Mesodermal cell (in vitro differentiated cells): ENCODE measurements at regions not wholly inside any gene's neighbourhood (a gene's known extent, or its start where the extent isn't known, plus 50 kb on each side); places are given as distances from the start of the nearest gene placed in this dataset.
"Not testable (repeated sequence)": the region's sequence is repeated elsewhere in the genome, so short reads cannot be mapped to it uniquely, and the experiment has no call there.

Experiments used
- H3K27ac ChIP-seq: 2 replicates; pipeline ENCODE4 v1.7.0; 2013; ENCODE audit warnings: mild to moderate bottlenecking, low read depth, low read length, moderate library complexity; ENCODE audit not compliant: severe bottlenecking
- H3K36me3 ChIP-seq: 2 replicates; pipeline ENCODE4 v1.7.1; 2013; ENCODE audit warnings: mild to moderate bottlenecking, low read length, moderate library complexity; ENCODE audit not compliant: control insufficient read depth, insufficient read depth
- H3K4me1 ChIP-seq: one replicate; pipeline ENCODE4 v1.7.1; 2013; ENCODE audit warnings: mild to moderate bottlenecking, low read length; ENCODE audit not compliant: insufficient read depth, control insufficient read depth, poor library complexity, severe bottlenecking
- H3K4me3 ChIP-seq: 2 replicates; pipeline ENCODE4 v1.7.0; 2013; ENCODE audit warnings: low read length, control low read depth, mild to moderate bottlenecking; ENCODE audit not compliant: insufficient read depth, poor library complexity, severe bottlenecking; ENCODE audit errors: extremely low read depth
- H3K9me3 ChIP-seq: 2 replicates; pipeline ENCODE4 v1.7.1; 2013; ENCODE audit warnings: mild to moderate bottlenecking, low read length, moderate library complexity; ENCODE audit not compliant: control insufficient read depth
- WGBS, 2 experiments: methylation state at CpG; one replicate each; pipeline ENCODE4 v1.1.5; 2013; ENCODE audit warnings: missing lambda C conversion rate in 2 of 2; ENCODE audit not compliant: insufficient coverage in 2 of 2; 5-methylcytosine and 5-hydroxymethylcytosine counted together

DNA sequence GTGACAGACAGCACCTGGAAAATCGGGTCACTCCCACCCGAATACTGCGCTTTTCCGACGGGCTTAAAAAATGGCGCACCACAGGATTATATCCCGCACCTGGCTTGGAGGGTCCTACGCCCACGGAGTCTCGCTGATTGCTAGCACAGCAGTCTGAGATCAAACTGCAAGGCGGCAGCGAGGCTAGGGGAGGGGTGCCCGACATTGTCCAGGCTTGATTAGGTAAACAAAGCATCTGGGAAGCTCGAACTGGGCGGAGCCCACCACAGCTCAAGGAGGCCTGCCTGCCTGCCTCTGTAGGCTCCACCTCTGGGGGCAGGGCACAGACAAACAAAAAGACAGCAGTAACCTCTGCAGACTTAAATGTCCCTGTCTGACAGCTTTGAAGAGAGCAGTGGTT, 1370.0 kb downstream of the SUCLG1 start:
- not testable (repeated sequence) for H3K36me3 ChIP-seq, H3K4me1 ChIP-seq, H3K27ac ChIP-seq, H3K4me3 ChIP-seq, H3K9me3 ChIP-seq
- WGBS, 2 experiments: 83 to 90% methylated on average over 10 to 12 of the region's 15 CpGs

DNA sequence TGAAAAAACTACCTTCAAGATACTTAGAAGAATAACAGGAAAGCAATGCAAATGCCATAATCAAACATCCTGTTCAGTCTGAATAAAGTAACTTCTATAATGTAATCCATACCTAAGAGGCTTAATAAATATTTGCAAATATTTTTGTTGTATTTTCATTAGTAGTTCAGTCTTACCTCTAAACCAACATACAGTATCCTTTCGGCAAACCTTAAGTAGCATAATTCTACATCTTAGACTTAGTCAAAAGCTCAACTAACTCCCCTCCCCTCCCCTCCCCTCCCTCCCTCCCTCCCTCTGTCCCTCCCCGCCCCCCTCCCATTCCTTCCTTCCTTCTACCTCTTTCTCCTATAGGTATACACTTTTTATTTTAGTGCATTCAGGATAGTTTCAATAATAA, 1373.2 kb downstream of the SUCLG1 start:
- no CpG with 5 or more reads among the region's 2 CpGs for whole genome bisulfite sequencing, 2 experiments

DNA sequence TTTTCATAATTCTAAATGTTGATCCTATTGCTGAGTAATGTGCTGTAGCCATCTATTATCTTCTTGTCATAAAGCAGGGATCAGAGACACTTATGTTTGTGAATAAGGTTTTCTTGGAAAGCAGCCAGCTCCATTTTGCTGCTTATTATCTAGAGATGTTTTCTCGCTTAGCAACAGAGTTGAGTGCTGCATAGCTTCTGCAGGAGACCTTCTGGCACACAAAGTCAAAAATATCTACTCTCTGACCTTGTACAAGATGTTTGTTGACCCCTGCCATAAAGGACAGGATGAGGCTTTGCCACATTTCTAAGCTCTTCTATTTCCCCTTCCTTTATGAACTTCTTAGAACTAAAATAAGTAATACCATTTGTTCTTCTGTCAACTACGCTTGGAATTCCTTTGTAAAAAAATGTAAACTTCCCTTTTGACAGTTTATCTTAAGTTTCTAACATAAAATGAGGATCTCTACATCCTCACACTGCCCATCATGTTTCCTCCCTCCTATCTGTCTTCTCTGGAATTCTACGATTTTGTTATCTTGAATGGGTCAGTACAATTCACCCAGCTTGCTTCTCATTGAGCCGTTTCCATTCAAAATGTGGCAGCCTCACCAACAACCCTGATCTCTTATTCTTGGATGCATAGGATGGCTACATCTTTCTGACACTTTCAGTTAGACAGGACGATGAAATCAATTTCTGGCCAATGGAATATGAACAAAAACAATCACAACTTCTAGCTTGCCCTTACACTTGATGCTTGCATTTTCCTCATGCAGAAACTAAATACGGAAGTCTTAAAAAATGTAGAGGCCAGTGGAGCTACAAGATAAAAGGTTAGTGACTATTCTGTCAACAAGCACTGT, 1377.0 kb downstream of the SUCLG1 start:
- Histone ChIP-seq H3K4me3 (no peak overlapping the region), H3K9me3 (no peaks in the 10 kb centered on the region), H3K27ac (peak overlapping the region; percentile 11), H3K4me1 (no peaks in the 10 kb centered on the region), H3K36me3 (no peaks in the 10 kb centered on the region)
- WGBS, 2 experiments: 84 to 89% methylated on average over 2 to 4 of the region's 6 CpGs

More for the DNA sequence above, 1373.2 kb downstream of the SUCLG1 start:
- Histone ChIP-seq H3K4me1 (no peaks in the 10 kb centered on the region), H3K9me3 (no peaks in the 10 kb centered on the region), H3K27ac (no peak overlapping the region), H3K36me3 (no peaks in the 10 kb centered on the region), H3K4me3 (no peak overlapping the region)

DNA sequence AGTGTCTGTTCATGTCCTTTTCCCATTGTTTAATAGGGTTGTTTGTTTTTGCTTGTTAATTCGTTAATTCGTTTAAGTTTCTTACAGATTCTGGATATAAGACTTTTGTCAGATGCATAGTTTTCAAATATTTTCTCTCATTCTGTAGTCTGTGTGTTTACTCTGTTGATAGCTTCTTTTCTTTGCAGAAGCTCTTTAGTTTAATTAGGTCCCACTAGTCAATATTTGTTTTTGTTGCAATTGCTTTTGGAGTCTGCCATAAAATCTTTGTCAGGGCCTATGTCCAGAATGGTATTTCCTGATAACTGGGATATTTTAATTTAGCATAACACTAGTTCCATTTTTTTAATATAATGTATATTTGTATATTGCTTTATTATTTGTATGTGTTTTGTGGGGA, 1380.1 kb downstream of the SUCLG1 start:
- 100% methylated on average over 1 of the region's 2 CpGs; no CpG with 5 or more reads in 1 of the 2 experiments for WGBS, 2 experiments
- Histone ChIP-seq H3K4me3 (no peak overlapping the region), H3K36me3 (no peaks in the 10 kb centered on the region), H3K4me1 (no peaks in the 10 kb centered on the region), H3K9me3 (no peaks in the 10 kb centered on the region), H3K27ac (no peak overlapping the region)

DNA sequence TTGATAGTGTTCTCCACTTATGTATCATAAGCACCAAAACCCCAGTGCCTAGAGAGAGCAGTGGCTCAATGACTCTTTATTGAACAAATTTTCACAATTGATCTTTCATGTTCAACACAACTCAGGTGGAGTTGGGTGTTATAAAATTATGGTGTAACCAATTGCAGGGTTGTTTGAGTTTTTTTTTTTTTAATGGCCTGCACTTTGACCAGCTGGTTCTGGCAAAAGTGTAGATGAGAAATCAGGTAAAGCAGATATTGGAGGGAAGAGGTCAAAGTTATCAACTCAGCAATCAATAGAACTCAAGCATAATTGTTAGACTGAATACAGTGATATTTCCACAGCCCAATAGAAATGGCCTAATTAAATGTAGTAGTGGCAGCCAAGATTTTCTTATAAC, 1386.3 kb downstream of the SUCLG1 start:
- Histone ChIP-seq H3K9me3 (no peaks in the 10 kb centered on the region), H3K27ac (no peak overlapping the region), H3K4me1 (no peaks in the 10 kb centered on the region), H3K36me3 (no peaks in the 10 kb centered on the region), H3K4me3 (no peak overlapping the region)

DNA sequence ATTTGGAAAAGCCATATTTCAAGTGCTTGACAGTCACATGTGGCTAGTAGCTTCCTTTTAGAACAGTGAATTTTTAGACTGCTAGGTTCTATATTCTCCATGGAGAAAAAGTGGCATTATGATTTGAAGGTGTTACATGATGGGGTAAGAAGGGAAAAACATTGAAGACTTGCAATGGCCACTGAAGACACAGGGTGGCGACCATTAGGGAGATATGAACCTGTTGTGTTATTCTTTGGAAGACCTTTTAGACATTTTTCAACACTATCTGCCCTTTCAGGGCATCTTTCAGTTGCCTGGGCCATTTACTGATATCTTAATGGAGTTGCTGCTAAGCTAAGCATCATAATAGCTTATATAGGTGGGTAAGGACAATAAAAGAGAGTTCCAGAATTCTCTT, 1387.2 kb downstream of the SUCLG1 start:
- Histone ChIP-seq H3K9me3 (no peaks in the 10 kb centered on the region), H3K36me3 (no peaks in the 10 kb centered on the region), H3K4me1 (no peaks in the 10 kb centered on the region), H3K4me3 (no peak overlapping the region), H3K27ac (no peak overlapping the region)
- 78% methylated on average over 1 of the region's 1 CpG; no CpG with 5 or more reads in 1 of the 2 experiments for WGBS, 2 experiments

DNA sequence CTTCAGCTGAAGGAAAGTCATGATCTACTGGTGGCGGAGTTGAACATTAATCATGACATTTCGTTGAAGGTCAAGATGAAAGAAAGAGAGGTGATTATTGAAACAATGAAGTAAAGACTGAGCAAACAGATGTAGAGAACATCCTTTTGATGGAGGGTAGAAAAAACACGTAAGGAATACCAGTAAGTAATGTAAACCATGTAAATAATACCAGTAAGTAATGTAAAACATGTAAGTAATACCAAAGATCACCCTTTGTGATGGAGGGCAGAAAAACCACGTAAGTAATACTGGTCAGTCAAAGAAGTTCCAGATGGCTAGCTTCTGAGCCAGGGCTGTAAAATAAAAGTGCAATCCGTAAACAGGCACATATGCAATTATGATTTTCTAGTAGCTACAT, 1387.7 kb downstream of the SUCLG1 start:
- no peak overlapping the region for H3K4me3 ChIP-seq
- no peaks in the 10 kb centered on the region for H3K4me1 ChIP-seq
- H3K36me3 ChIP-seq: no peaks in the 10 kb centered on the region
- 92 to 97% methylated on average over 2 to 3 of the region's 5 CpGs for WGBS, 2 experiments
- H3K27ac ChIP-seq: no peak overlapping the region
- no peaks in the 10 kb centered on the region for H3K9me3 ChIP-seq

DNA sequence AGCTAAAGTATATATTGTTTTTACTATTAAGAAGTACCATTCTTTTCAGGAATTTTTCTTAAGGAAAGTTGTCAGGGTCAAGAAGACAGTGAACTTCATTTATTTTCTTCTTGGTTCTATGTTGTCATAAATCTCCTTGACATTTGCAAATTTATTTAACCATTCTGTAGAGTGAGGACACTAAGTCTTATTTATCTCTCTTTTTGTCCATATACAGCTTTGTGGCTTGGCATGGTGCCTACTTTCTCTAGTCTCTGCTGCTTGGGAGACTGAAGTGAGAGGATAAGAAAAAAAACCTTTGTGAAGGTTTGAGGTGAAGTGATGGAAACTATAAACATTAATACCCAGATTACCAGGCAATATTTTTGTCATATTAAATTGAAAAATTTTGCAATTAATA, 1389.4 kb downstream of the SUCLG1 start:
- H3K36me3 ChIP-seq: no peaks in the 10 kb centered on the region
- no peaks in the 10 kb centered on the region for H3K4me1 ChIP-seq
- H3K4me3 ChIP-seq: no peak overlapping the region
- H3K9me3 ChIP-seq: no peaks in the 10 kb centered on the region
- no peak overlapping the region for H3K27ac ChIP-seq

DNA sequence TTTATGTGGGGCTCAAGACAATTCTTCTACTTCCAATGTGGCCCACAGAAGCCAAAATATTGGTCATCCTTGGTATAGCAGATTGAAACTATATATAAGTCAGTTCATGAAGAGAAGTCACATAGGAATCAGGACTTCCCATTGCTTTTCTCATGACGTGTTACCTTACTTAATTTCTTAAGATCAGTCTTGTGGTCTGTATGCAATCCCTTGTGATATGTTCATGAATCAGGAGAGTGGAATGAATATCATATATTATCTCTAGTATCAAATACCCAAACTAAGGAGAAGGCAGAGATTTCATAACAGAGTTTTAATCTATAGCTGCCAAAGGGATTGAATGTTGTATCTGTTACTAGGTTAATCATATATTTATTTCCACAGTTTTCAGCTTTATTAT, 1390.4 kb downstream of the SUCLG1 start:
- H3K27ac ChIP-seq: no peak overlapping the region
- no CpG with 5 or more reads among the region's 1 CpG for WGBS, 2 experiments
- H3K4me3 ChIP-seq: no peak overlapping the region
- H3K36me3 ChIP-seq: no peaks in the 10 kb centered on the region
- H3K4me1 ChIP-seq: no peaks in the 10 kb centered on the region
- H3K9me3 ChIP-seq: no peaks in the 10 kb centered on the region

DNA sequence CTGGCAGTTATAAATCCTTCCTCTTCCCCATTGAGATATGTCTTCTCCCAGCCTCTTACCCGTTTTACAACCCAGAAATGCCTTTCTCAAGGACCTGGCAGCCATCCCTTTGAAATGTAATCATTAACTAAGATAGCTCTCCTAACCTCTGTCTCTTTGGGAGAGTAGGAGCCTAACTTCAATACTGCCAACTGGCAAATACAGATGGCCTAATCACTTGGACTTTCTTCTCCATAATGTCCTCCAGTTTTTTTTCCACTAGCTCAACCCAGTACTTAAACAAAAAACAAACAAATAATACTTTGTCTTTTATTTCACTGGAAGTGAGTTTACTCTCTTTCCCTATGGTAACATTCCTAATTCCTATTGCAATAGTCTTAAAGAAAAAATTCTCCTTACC, 1391.1 kb downstream of the SUCLG1 start:
- no peak overlapping the region for H3K27ac ChIP-seq
- no peaks in the 10 kb centered on the region for H3K4me1 ChIP-seq
- WGBS, 2 experiments: 20 to 60% methylated on average over 1 of the region's 1 CpG
- no peak overlapping the region for H3K4me3 ChIP-seq
- no peaks in the 10 kb centered on the region for H3K36me3 ChIP-seq
- H3K9me3 ChIP-seq: no peaks in the 10 kb centered on the region

DNA sequence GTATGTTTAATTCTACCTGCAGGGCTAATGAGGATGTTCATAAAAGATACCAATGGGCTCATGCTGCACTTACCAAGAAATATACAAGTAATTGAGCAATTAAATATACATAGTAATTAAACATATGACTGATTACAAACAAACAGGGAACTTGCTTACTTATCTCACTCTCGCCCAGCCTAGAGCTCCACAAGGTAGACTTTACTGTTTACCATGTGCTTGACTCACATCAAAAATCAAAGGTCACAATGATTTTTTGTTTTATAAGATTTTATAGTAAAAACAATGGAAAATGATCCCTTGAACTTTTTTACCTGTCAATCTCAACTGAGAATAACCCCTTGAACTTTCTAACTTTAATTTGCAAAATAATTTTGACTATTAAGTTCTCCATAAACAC, 1395.1 kb downstream of the SUCLG1 start:
- no CpG with 5 or more reads among the region's 1 CpG for WGBS, 2 experiments
- H3K4me3 ChIP-seq: no peak overlapping the region
- H3K36me3 ChIP-seq: no peaks in the 10 kb centered on the region
- H3K4me1 ChIP-seq: no peaks in the 10 kb centered on the region
- no peak overlapping the region for H3K27ac ChIP-seq
- no peaks in the 10 kb centered on the region for H3K9me3 ChIP-seq
